GM23338 (cell line): ENCODE measurements at regions not wholly inside any gene's neighbourhood (a gene's known extent, or its start where the extent isn't known, plus 50 kb on each side); places are given as distances from the start of the nearest gene placed in this dataset.

Experiments used
- STAT1 ChIP-seq: IDR thresholded peaks from one replicate; pipeline ENCODE4 v1.6.1; 2016; ENCODE audit warnings: antibody characterized with exemption; ENCODE audit not compliant: unreplicated experiment
- TF ChIP-seq, protein P1 (sequence below), 2 experiments: fragments of 200-600 bp in 1 of 2; sonication (generic) in 1 of 2; conservative IDR thresholded peaks; 2 replicates each; pipeline versions ENCODE4 v1.5.1 to v1.6.1; 2016 to 2017; ENCODE audit warnings: antibody characterized with exemption in 2 of 2, low read depth in 2 of 2, mild to moderate bottlenecking in 2 of 2, moderate library complexity in 1 of 2

- TF ChIP-seq, protein P1, sequence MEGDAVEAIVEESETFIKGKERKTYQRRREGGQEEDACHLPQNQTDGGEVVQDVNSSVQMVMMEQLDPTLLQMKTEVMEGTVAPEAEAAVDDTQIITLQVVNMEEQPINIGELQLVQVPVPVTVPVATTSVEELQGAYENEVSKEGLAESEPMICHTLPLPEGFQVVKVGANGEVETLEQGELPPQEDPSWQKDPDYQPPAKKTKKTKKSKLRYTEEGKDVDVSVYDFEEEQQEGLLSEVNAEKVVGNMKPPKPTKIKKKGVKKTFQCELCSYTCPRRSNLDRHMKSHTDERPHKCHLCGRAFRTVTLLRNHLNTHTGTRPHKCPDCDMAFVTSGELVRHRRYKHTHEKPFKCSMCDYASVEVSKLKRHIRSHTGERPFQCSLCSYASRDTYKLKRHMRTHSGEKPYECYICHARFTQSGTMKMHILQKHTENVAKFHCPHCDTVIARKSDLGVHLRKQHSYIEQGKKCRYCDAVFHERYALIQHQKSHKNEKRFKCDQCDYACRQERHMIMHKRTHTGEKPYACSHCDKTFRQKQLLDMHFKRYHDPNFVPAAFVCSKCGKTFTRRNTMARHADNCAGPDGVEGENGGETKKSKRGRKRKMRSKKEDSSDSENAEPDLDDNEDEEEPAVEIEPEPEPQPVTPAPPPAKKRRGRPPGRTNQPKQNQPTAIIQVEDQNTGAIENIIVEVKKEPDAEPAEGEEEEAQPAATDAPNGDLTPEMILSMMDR (conservative IDR thresholded peaks at IDR 0.05; ENCODE audit: low read depth in 2 of 2), result no peak
- TF ChIP-seq STAT1, result no peak
Measured at GRCh38 chr16:17926461-17926860, 410.1 kb downstream of the NPIPA8 start.
